Choroid plexus epithelial cell (primary cell): ENCODE measurements at regions not wholly inside any gene's neighbourhood (a gene's known extent, or its start where the extent isn't known, plus 50 kb on each side); places are given as distances from the start of the nearest gene placed in this dataset.
"Not testable (repeated sequence)": the region's sequence is repeated elsewhere in the genome, so short reads cannot be mapped to it uniquely, and the experiment has no call there.

Experiments
- DNase-seq: peaks from one replicate; pipeline ENCODE4 v3.0.0-alpha.2; 2010; ENCODE audit warnings: low read depth
- H3K4me3 ChIP-seq: 2 replicates; pipeline ENCODE4 v1.5.1; 2011; ENCODE audit warnings: low read depth, mild to moderate bottlenecking, control low read depth, low read length, moderate library complexity
- TF ChIP-seq, protein P1 (sequence below): conservative IDR thresholded peaks from 2 replicates; pipeline ENCODE4 v1.5.1; 2011; ENCODE audit warnings: low read depth, mild to moderate bottlenecking, control low read depth, inconsistent platforms, low read length, moderate library complexity

- no peak overlapping the region for H3K4me3 ChIP-seq
- DNase-seq, result no peak
- TF ChIP-seq, protein P1, sequence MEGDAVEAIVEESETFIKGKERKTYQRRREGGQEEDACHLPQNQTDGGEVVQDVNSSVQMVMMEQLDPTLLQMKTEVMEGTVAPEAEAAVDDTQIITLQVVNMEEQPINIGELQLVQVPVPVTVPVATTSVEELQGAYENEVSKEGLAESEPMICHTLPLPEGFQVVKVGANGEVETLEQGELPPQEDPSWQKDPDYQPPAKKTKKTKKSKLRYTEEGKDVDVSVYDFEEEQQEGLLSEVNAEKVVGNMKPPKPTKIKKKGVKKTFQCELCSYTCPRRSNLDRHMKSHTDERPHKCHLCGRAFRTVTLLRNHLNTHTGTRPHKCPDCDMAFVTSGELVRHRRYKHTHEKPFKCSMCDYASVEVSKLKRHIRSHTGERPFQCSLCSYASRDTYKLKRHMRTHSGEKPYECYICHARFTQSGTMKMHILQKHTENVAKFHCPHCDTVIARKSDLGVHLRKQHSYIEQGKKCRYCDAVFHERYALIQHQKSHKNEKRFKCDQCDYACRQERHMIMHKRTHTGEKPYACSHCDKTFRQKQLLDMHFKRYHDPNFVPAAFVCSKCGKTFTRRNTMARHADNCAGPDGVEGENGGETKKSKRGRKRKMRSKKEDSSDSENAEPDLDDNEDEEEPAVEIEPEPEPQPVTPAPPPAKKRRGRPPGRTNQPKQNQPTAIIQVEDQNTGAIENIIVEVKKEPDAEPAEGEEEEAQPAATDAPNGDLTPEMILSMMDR, result no peak
Measured at GRCh38 chr3:62939707-62940106, 64.5 kb upstream of the CADPS start.

DNA sequence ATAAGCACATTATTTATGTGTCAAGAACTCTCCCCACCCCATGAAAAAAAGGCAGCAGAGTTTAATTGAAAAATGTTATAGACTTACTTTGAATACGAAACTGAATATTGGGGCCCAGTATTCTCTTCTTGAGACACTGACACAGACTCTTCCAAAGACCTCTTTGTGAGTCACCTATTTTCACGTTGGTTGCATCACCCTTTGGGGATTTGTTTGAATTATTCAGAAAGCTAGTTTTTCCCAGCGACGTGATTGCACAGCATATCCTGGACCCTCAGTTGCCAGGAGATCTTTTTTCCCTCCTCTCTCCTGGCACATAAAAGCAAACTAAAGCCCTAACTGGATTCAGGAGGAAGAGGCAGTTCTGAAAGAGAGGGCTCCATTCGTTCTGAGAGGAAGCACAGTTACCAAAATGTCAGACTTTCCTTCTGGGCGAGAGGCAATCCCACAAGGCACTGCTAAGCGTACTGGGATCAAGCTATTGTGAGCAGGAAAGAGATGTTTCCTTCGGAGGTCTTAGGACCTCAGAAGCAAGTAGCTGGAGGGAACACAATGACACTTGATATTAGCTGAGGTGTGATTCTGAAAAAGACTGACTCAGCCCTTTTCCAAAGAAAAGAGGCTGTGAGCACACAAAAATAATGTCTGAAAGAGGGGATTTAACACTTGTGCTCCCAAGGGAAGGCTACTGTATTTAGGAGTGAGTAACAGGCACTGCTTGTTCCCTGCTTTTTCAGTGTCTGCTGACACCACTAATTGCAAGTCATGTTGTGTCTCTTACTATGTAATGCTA is 65.8 kb upstream of the CADPS start:
- H3K4me3 ChIP-seq, result no peak overlapping the region
- TF ChIP-seq, protein P1, result no peak
- peak; percentile 2 for DNase-seq

DNA sequence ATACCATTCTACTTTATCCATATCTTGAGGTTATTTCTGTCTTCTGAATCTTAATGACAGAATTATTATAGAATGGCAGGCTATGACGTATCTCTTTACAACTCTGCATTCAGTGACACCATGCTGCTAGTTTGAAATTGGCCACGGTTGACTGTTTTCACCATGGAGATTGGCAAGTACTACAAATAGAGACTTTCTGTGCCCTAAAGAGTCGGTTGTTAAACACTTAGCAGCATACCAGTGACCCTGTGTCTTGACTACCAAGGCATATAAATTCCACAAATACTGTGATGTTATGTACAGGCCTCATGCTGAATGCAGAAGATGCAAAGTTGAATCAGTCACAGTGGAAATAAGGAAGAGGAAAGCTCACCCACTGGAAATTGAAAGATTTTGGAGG is 67.0 kb upstream of the CADPS start:
- DNase-seq, result no peak
- no peak overlapping the region for H3K4me3 ChIP-seq
- TF ChIP-seq, protein P1, result no peak

DNA sequence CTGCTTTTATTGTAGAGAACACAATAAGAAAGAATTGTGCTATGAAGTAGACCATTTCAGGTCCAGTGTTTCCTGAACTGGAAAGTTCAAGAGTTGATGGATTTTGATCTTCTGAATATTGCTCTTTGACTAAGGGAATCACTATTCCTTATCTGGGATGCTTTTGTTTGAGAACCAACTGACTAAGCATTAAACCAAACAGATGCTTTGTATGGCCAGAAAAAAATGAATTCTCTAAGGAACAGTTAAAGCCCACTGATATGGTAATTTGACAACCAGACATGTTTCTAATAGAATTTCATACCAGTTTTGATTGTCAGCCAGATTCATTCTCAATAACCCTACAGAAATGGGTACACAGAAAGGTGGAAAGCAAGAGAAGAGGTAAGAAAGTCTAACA is 67.5 kb upstream of the CADPS start:
- no peak overlapping the region for H3K4me3 ChIP-seq
- no peak for DNase-seq
- TF ChIP-seq, protein P1, result no peak

DNA sequence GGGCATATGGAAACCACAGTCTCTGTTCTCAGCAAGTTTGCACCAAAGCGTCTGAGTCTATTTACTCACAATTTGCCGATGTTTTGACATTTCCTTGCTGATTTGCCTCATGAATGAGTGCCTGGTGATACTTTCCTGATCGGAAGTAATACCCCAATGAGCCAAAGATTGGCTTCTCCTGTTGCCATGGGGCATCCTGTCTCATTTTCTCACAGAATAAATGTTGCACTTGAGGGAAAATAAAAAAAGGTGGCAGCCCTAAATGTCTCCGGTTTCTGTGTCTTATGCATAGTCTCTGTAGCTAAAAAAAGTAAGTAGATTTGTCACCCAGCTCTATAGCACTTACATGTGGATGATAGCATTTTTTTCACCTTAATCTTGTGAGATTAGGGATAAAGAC is 73.7 kb upstream of the CADPS start:
- DNase-seq, result no peak
- H3K4me3 ChIP-seq, result no peak overlapping the region
- TF ChIP-seq, protein P1, result no peak

- H3K4me3 ChIP-seq, result no peak overlapping the region
- TF ChIP-seq, protein P1, result no peak
- DNase-seq, result no peak
Measured at GRCh38 chr3:62950210-62950609, 75.0 kb upstream of the CADPS start.

DNA sequence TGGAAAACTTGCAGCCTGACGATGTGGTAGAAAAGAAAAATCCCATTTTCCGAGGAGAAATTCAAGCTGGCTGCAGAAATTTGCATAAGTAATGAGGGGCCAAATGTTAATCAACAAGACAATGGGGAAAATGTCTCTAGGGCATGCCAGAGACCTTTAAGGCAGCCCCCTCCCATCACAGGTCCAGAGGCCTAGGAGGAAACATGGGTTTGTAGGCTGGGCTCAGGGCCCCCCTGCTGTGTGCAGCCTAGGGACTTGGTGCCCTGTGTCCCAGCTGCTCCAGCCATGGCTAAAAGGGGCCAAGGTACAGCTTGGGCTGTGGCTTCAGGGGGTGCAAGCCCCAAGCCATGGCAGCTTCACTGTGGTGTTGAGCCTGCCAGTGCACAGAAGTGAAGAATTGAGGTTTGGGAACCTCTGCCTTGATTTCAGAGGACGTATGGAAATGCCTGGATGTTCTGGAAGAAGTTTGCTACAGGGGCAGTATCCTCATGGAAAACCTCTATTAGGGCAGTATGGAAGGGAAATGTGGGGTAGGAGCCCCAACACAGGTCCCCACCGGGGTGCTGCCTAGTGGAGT is 75.9 kb upstream of the CADPS start:
- no peak overlapping the region for H3K4me3 ChIP-seq
- TF ChIP-seq, protein P1, result no peak

GRCh38 chr3:62951880-62952279 is 76.7 kb upstream of the CADPS start:
- not testable (repeated sequence) for DNase-seq, H3K4me3 ChIP-seq

More for the DNA sequence above, 75.9 kb upstream of the CADPS start:
- no peak for DNase-seq
